ENCODE measurements at regions not wholly inside any gene's neighbourhood (a gene's known extent, or its start where the extent isn't known, plus 50 kb on each side); places are given as distances from the start of the nearest gene placed in this dataset.

DNA sequence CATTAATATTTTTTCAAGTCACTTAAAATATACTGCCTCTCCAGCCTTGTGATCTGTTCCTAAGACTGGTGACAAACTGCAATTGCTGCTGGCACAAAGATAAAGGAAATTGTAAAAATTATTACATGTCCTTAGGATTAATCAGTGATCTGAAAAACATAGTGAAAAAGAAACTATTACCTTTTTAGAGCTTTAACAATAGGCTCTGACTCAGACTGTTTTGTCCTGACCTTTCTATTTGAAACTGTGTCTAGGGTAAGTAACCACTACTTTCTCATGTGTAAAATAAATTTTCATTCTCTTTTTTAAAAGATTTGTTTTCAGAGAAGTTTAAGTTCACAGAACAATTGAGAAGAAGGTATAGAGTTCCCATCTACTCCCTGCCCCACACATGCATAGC, 80.4 kb upstream of the CLEC14A start:
- DNase-seq = no peak

GRCh38 chr14:38330275-38330674, 74.4 kb upstream of the CLEC14A start:
- no peak for DNase-seq

- no peak for DNase-seq
Observed at GRCh38 chr14:38329246-38329645, 73.4 kb upstream of the CLEC14A start.

- DNase-seq = no peak
Observed at GRCh38 chr14:38316922-38317321, 61.0 kb upstream of the CLEC14A start.

DNA sequence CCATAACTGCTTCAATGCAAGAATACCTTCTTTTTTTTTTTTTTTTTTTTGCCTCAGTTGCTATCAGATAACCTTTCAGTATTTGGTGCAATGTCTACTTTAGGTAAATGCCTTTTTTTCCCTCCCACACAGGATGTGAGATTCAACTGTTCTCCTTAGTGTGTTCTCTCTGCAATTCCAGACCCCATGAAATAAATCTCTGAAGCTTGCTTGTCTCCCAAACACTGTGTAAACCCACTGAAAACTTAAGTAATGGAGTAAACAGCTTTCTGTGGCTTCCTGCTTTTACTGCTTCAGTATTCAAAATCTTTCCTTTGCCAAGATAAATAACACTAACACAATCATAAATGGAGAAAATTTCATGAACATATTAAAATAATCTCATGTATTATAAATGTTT, 55.8 kb upstream of the CLEC14A start:
- no peak for DNase-seq

DNA sequence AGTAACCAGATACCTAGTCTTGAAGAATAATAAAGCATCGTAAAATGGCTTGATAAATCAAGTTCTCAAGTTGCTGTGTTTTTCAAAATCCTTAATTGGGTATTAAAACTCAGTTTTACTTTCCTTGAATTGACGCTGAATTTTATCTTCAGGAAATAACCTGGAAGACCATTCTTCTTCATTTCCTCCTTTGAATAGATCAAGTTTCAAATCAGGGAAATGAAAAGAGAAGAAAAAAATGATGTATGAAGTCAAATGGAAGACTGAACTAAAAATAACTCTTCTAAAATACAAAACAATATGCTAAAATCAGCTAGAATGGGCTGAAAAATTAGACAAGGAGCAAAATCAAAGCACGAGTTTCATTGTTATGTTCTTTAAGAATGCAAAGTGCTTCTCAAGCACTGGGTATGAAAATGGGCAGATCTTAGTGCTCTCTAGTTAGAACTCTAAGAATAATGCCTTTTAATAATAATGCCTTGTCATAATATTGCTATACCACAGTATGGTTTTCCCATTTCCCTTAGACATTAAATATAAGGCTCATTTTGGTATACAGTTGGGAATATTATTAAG, 54.6 kb upstream of the CLEC14A start:
- DNase-seq = no peak

- no peak for DNase-seq
Observed at GRCh38 chr14:38309522-38310277, 53.8 kb upstream of the CLEC14A start.

Data from hypothalamus (tissue), 51 donors.